ENCODE measurements at regions not wholly inside any gene's neighbourhood (a gene's known extent, or its start where the extent isn't known, plus 50 kb on each side); places are given as distances from the start of the nearest gene placed in this dataset.

GRCh38 chr19:34852669-34853068 lies 74.0 kb upstream of the ZNF30 start:
- H3K9me3 ChIP-seq = no peaks in the 10 kb centered on the region
- no peak for TF ChIP-seq POLR2A (IDR thresholded peaks at IDR 0.05)
- TF ChIP-seq CTCF (IDR thresholded peaks at IDR 0.05) = no peak
- WGBS, 2 donors = 49 to 70% methylated on average over 5 of the region's 5 CpGs

GRCh38 chr19:34851277-34851804 lies 75.4 kb upstream of the ZNF30 start:
- TF ChIP-seq POLR2A (IDR thresholded peaks at IDR 0.05) (no peak), CTCF (IDR thresholded peaks at IDR 0.05) (no peak)
- no peaks in the 10 kb centered on the region for H3K36me3 ChIP-seq
- intact Hi-C loops (cut with DNase I) = no loop called here
- H3K27me3 ChIP-seq = no peaks in the 10 kb centered on the region
- H3K9me3 ChIP-seq = no peaks in the 10 kb centered on the region
- 77 to 86% methylated on average over 8 to 10 of the region's 11 CpGs for WGBS, 2 donors
- H3K27ac ChIP-seq = no peak overlapping the region
- no peaks in the 10 kb centered on the region for H3K4me1 ChIP-seq
- H3K4me3 ChIP-seq = no peak overlapping the region
- no peak for DNase-seq

More at GRCh38 chr19:34852669-34853068, 74.0 kb upstream of the ZNF30 start:
- Histone ChIP-seq H3K36me3 (no peaks in the 10 kb centered on the region), H3K27ac (no peak overlapping the region), H3K4me3 (no peak overlapping the region), H3K4me1 (no peaks in the 10 kb centered on the region), H3K27me3 (no peaks in the 10 kb centered on the region)
- intact Hi-C loops (cut with DNase I) = no loop called here
- no peak for DNase-seq

GRCh38 chr19:34847393-34847792 lies 74.4 kb upstream of the ZNF599 start:
- no peak for DNase-seq
- H3K36me3 ChIP-seq = no peaks in the 10 kb centered on the region
- no peaks in the 10 kb centered on the region for H3K4me1 ChIP-seq
- H3K27ac ChIP-seq = no peak overlapping the region
- WGBS, 2 donors = 70 to 72% methylated on average over 6 of the region's 6 CpGs
- no peak for TF ChIP-seq CTCF (IDR thresholded peaks at IDR 0.05)
- TF ChIP-seq POLR2A (IDR thresholded peaks at IDR 0.05) = no peak
- intact Hi-C loops (cut with DNase I) = no loop called here
- H3K27me3 ChIP-seq = no peaks in the 10 kb centered on the region
- H3K4me3 ChIP-seq = no peak overlapping the region
- H3K9me3 ChIP-seq = no peaks in the 10 kb centered on the region

- WGBS, 2 donors = 69 to 71% methylated on average over 5 of the region's 5 CpGs
- Histone ChIP-seq H3K27ac (no peak overlapping the region), H3K4me3 (no peak overlapping the region), H3K36me3 (no peaks in the 10 kb centered on the region), H3K27me3 (peaks cover 0 to 5% (median 0%) of the 10 kb centered on the region in 4 donors), H3K9me3 (no peaks in the 10 kb centered on the region), H3K4me1 (peaks cover 0 to under 1% (median 0%) of the 10 kb centered on the region in 3 donors)
- TF ChIP-seq CTCF (IDR thresholded peaks at IDR 0.05) = no peak
- no peak for TF ChIP-seq POLR2A (IDR thresholded peaks at IDR 0.05)
- DNase-seq = no peak
- intact Hi-C loops (cut with DNase I) = no loop called here
These were observed 71.3 kb upstream of the ZNF599 start for GRCh38 chr19:34844277-34844676.

DNA sequence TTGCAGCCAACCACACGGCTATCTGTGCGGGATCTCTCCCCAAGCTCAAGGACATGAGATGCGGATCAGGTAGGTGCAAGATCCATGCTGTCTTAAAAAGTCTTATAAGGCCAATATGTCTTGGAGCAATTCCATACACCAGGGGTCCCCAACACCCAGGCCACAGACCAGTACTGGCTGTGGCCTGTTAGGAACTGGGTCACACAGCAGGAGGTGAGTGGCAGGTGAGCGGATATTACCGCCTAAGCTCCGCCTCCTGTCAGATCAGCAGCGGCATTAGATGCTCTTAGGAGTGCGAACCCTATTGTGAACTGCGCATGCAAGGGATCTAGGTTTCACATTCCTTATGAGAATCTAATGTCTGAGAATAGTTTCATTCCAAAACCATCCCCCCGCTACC lies 68.8 kb upstream of the ZNF599 start:
- no peaks in the 10 kb centered on the region for H3K36me3 ChIP-seq
- no peak overlapping the region for H3K4me3 ChIP-seq
- H3K27me3 ChIP-seq = peaks cover 0 to 25% (median 0%) of the 10 kb centered on the region in 4 donors
- no peak overlapping the region for H3K27ac ChIP-seq
- peaks cover 0 to 19% (median 3%) of the 10 kb centered on the region in 3 donors for H3K4me1 ChIP-seq
- intact Hi-C loops (cut with DNase I) = no loop called here
- no peaks in the 10 kb centered on the region for H3K9me3 ChIP-seq
- no peak for TF ChIP-seq POLR2A (IDR thresholded peaks at IDR 0.05)
- TF ChIP-seq CTCF (IDR thresholded peaks at IDR 0.05) = no peak
- WGBS, 2 donors = 71 to 78% methylated on average over 8 to 10 of the region's 10 CpGs
- no peak for DNase-seq

Data from esophagus squamous epithelium (tissue), 5 donors.